Kidney glomerular epithelial cell (primary cell): ENCODE measurements at regions not wholly inside any gene's neighbourhood (a gene's known extent, or its start where the extent isn't known, plus 50 kb on each side); places are given as distances from the start of the nearest gene placed in this dataset.

Source experiments
- DNase-seq: peaks from one replicate; lab custom pipeline; 2025; lab: John Stamatoyannopoulos, UW

GRCh38 chr14:80446356-80446755, 235.1 kb upstream of the DIO2 start:
- DNase-seq, result no peak

- no peak for DNase-seq
These were observed 234.3 kb upstream of the DIO2 start for GRCh38 chr14:80445605-80446004.

GRCh38 chr14:80434574-80435321, 223.4 kb upstream of the DIO2 start:
- no peak for DNase-seq

- DNase-seq, result no peak
These were observed 222.5 kb upstream of the DIO2 start for GRCh38 chr14:80433811-80434210.

- DNase-seq, result no peak
These were observed 217.4 kb upstream of the DIO2 start for GRCh38 chr14:80428671-80429070.

- DNase-seq, result no peak
These were observed 216.9 kb upstream of the DIO2 start for GRCh38 chr14:80428171-80428570.

GRCh38 chr14:80427101-80427500, 215.8 kb upstream of the DIO2 start:
- DNase-seq, result no peak

- DNase-seq, result no peak
These were observed 215.4 kb upstream of the DIO2 start for GRCh38 chr14:80426683-80427082.

- DNase-seq, result peak; percentile 87
These were observed 214.4 kb upstream of the DIO2 start for GRCh38 chr14:80425686-80426085.

- DNase-seq, result no peak
These were observed 208.5 kb upstream of the DIO2 start for GRCh38 chr14:80419769-80420168.

- no peak for DNase-seq
These were observed 208.0 kb upstream of the DIO2 start for GRCh38 chr14:80419345-80419744.

- DNase-seq, result no peak
These were observed 204.3 kb upstream of the DIO2 start for GRCh38 chr14:80415636-80416035.

GRCh38 chr14:80414080-80414479, 202.8 kb upstream of the DIO2 start:
- no peak for DNase-seq

- DNase-seq, result no peak
These were observed 193.1 kb upstream of the DIO2 start for GRCh38 chr14:80404413-80404812.

GRCh38 chr14:80403036-80403435, 191.7 kb upstream of the DIO2 start:
- peak; percentile 44 for DNase-seq

- DNase-seq, result no peak
These were observed 183.7 kb upstream of the DIO2 start for GRCh38 chr14:80395031-80395430.

GRCh38 chr14:80393766-80394165, 182.5 kb upstream of the DIO2 start:
- DNase-seq, result no peak

- DNase-seq, result peak; percentile 45
These were observed 179.6 kb upstream of the DIO2 start for GRCh38 chr14:80390906-80391305.

GRCh38 chr14:80388980-80389711, 177.8 kb upstream of the DIO2 start:
- peak; percentile 92 for DNase-seq

- DNase-seq, result no peak
These were observed 176.3 kb upstream of the DIO2 start for GRCh38 chr14:80387563-80387981.

- DNase-seq, result no peak
These were observed 174.0 kb upstream of the DIO2 start for GRCh38 chr14:80385336-80385735.

- no peak for DNase-seq
These were observed 171.9 kb upstream of the DIO2 start for GRCh38 chr14:80383223-80383622.

- DNase-seq, result no peak
These were observed 170.6 kb upstream of the DIO2 start for GRCh38 chr14:80381807-80382363.
